PFSK-1 (cell line): ENCODE measurements at regions not wholly inside any gene's neighbourhood (a gene's known extent, or its start where the extent isn't known, plus 50 kb on each side); places are given as distances from the start of the nearest gene placed in this dataset.

Experiments used
- FOXP2 ChIP-seq: optimal IDR thresholded peaks from 2 replicates; pipeline ENCODE3; 2011; ENCODE audit warnings: borderline replicate concordance, control low read depth, inconsistent platforms; ENCODE audit not compliant: insufficient read depth; ENCODE audit errors: extremely low read length, extremely low read depth
- POLR2AphosphoS5 ChIP-seq: IDR thresholded peaks from 2 replicates; pipeline ENCODE4 v1.6.1; 2012; ENCODE audit warnings: low read depth, mild to moderate bottlenecking, control low read depth, low read length, moderate library complexity
- SIN3A ChIP-seq: IDR thresholded peaks from 2 replicates; pipeline ENCODE4 v1.6.1; 2012; ENCODE audit warnings: mild to moderate bottlenecking, low read length, moderate library complexity, borderline replicate concordance; ENCODE audit not compliant: insufficient read depth
- TAF1 ChIP-seq: IDR thresholded peaks from 2 replicates; pipeline ENCODE4 v1.6.1; 2012; ENCODE audit warnings: low read length, control low read depth, borderline replicate concordance; ENCODE audit not compliant: insufficient read depth
- TF ChIP-seq, protein P1 (sequence below), 2 experiments: IDR thresholded peaks; 2 replicates each; pipeline versions ENCODE4 v1.6.1 to v1.8.0; 2011 to 2012; ENCODE audit warnings: low read depth in 2 of 2, low read length in 2 of 2, control low read depth in 1 of 2, inconsistent platforms in 1 of 2, mild to moderate bottlenecking in 1 of 2, moderate library complexity in 1 of 2; ENCODE audit not compliant: insufficient read depth in 1 of 2

DNA sequence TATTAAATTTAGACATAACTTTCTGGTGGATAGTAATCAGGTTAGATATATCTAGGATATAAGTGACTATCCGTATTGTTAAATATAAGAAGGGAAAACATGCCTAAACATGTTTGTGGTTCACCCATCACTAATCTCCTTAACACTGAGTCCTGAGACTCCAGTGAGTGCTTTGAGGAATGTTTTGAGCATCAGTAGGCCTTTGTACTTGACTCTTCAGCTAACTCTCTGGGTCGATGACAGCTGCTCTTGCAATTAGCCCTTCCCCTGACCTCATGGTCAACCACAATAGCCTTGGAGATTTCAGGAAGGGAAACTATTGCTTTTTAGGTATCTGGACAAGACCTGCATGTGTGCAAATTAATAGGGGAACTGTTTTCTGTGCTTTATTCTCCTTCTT lies 716.8 kb downstream of the EPHA4 start:
- TF ChIP-seq FOXP2: no peak
- no peak for TF ChIP-seq POLR2AphosphoS5

DNA sequence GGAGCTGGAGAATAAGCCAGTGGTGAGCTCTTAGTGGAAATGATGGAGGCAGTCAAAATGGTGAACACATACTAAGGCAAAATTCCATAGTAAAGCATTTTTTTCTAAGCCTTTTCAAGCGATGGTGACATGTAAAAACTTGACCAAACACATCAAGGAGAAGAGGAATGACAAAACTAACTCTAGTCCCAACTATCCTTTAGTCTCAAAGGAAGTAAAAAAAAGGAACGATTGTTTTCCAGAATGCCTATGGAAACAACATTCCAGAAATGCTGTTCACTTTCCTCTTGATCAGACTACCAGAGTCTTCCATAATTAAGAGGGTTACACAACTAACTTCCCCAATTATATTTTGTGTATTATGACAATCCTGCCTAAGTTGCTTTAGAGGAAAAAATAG lies 715.6 kb downstream of the EPHA4 start:
- TF ChIP-seq POLR2AphosphoS5: no peak
- TF ChIP-seq, protein P1, sequence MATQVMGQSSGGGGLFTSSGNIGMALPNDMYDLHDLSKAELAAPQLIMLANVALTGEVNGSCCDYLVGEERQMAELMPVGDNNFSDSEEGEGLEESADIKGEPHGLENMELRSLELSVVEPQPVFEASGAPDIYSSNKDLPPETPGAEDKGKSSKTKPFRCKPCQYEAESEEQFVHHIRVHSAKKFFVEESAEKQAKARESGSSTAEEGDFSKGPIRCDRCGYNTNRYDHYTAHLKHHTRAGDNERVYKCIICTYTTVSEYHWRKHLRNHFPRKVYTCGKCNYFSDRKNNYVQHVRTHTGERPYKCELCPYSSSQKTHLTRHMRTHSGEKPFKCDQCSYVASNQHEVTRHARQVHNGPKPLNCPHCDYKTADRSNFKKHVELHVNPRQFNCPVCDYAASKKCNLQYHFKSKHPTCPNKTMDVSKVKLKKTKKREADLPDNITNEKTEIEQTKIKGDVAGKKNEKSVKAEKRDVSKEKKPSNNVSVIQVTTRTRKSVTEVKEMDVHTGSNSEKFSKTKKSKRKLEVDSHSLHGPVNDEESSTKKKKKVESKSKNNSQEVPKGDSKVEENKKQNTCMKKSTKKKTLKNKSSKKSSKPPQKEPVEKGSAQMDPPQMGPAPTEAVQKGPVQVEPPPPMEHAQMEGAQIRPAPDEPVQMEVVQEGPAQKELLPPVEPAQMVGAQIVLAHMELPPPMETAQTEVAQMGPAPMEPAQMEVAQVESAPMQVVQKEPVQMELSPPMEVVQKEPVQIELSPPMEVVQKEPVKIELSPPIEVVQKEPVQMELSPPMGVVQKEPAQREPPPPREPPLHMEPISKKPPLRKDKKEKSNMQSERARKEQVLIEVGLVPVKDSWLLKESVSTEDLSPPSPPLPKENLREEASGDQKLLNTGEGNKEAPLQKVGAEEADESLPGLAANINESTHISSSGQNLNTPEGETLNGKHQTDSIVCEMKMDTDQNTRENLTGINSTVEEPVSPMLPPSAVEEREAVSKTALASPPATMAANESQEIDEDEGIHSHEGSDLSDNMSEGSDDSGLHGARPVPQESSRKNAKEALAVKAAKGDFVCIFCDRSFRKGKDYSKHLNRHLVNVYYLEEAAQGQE (IDR thresholded peaks at IDR 0.05; ENCODE audit: insufficient read depth in 1 of 2, low read depth in 2 of 2, low read length in 2 of 2): no peak
- TF ChIP-seq TAF1: no peak
- TF ChIP-seq SIN3A: no peak
- no peak for TF ChIP-seq FOXP2

DNA sequence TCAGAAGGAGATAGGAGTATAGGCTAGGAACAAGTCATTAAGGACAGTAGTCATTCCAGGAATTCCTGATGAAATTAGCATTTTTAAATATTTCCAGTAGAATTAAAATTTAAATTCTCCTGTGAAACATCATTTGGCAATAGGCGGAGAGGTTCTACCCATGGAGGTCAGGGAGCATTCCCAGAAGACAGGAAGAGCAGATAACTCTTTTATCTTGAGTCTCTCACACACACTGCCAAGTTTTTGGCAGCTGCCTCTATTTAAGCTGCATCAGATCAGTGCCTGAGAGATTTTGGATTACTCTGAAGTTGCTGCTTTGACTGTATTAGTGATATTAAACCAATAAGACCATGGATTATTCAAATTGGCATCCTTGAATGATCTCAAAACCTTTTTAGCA lies 714.7 kb downstream of the EPHA4 start:
- TF ChIP-seq, protein P1 (IDR thresholded peaks at IDR 0.05; ENCODE audit: insufficient read depth in 1 of 2, low read depth in 2 of 2, low read length in 2 of 2): no peak
- TF ChIP-seq TAF1: no peak
- TF ChIP-seq FOXP2: no peak
- TF ChIP-seq SIN3A: no peak
- no peak for TF ChIP-seq POLR2AphosphoS5

DNA sequence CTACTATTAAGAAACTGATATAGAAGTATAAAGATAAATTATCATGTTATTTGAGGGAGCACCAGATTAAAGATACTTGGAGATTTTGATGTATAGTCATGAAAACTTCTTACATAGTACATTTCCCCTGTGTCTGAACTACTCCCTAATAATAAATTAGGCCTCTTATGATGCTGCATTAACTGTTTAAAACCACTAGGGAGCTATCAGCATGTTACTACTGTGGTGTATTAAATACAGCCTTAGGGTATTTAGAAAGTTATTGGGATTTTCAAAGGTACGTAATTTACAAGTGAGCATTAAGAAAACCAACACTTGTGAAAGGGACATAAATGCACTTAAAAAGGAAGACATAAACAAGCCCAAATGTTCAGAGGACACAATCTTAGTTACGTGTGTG lies 714.0 kb downstream of the EPHA4 start:
- TF ChIP-seq POLR2AphosphoS5 (no peak), FOXP2 (no peak), SIN3A (no peak)

DNA sequence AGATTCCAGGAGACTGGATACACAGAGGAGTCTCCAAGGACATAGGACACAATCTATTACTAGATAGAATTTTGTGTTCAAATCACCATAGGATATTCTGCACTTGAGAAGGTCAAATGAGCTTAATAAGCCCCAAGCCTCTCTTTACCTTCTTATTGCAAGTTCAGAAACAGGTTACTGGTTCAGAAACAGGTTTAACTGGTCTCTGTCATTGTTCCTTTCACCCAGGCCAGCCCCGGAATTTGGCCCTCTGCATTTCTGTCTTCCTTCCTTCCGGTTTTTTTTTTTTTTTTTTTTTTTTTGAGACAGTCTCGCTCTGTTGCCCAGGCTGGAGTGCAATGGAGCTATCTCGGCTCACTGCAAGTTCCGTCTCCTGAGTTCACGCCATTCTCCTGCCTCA lies 700.2 kb downstream of the EPHA4 start:
- TF ChIP-seq FOXP2: no peak
- TF ChIP-seq POLR2AphosphoS5: no peak
- TF ChIP-seq SIN3A: no peak
- no peak for TF ChIP-seq TAF1
- TF ChIP-seq, protein P1 (IDR thresholded peaks at IDR 0.05; ENCODE audit: insufficient read depth in 1 of 2, low read depth in 2 of 2, low read length in 2 of 2): no peak

DNA sequence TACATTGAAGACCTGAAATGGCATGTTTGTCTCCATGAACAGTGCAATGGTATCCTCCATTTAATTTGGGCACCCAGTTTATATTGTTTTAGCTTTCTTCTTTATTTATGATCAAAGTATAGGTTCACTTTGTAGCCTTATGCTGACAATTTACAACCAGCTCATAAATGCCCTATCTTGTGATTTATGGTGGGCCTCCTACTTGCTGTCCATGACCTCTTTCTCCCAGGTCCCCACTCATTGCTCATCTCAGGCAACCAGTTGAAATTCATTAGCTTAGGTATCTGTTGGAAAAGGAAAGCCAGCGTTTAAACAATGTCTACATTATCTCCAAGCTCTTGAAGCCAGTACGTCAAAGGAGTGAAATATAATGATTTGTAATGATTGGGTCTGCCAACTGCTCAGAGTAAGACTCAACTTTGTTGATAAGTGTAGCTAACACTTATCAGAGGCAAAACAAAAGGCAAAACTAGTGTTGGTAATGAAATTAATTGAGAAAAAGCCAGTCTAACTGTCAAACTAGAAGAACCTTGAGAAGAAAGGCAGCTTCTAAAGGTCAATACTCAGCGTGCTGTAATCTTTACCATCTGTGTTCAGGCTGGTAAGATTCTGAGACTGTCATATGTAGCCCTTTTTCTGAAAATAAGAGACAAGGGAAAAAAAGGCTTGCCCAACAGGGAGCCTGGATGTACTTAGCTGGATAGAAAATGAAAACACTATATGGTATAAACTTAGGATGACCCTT lies 695.9 kb downstream of the EPHA4 start:
- TF ChIP-seq SIN3A: no peak
- TF ChIP-seq POLR2AphosphoS5: no peak
- TF ChIP-seq, protein P1 (IDR thresholded peaks at IDR 0.05; ENCODE audit: insufficient read depth in 1 of 2, low read depth in 2 of 2, low read length in 2 of 2): no peak
- TF ChIP-seq TAF1: no peak
- TF ChIP-seq FOXP2: no peak
